Upper lobe of left lung (tissue), 4 donors: ENCODE measurements at regions not wholly inside any gene's neighbourhood (a gene's known extent, or its start where the extent isn't known, plus 50 kb on each side); places are given as distances from the start of the nearest gene placed in this dataset.

Source experiments
- EP300 ChIP-seq, 4 donors: sonication (generic); formaldehyde crosslinking; IDR thresholded peaks; one replicate each; pipeline ENCODE4 v1.5.1; 2017; ENCODE audit warnings: antibody characterized with exemption in 4 of 4, control low read depth in 2 of 4
- POLR2A ChIP-seq, 4 donors: fragments of 450-650 bp; IDR thresholded peaks; one replicate each; pipeline ENCODE4 v1.5.1; 2016 to 2017; ENCODE audit warnings: antibody characterized with exemption in 4 of 4, mild to moderate bottlenecking in 2 of 4
- TF ChIP-seq, protein P1 (sequence below), 6 experiments: fragments of 450-650 bp in 4 of 6; fragments of 200-600 bp in 2 of 6; sonication (generic) in 2 of 6; IDR thresholded peaks; one replicate each; pipeline ENCODE4 v1.5.1; 2016 to 2019; ENCODE audit warnings: antibody characterized with exemption in 6 of 6

DNA sequence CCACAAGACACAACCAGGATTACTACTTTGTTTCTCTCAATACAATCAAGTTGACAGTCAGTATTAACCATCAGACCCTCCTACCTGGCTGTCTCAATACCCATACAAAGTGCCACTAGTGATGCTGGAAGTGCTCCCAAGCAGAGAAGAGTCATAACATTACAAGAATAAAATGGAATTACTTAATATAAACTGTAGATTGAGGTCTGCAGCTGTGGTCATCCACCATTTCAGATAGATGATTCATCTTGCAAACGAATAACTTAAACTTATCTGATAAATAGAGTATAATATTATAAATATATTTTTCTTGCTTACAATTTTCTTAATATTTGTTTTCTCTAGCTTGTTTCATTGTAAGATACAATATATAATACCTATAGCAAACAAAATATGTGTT is 1034.2 kb upstream of the PCDH10 start:
- TF ChIP-seq, protein P1, sequence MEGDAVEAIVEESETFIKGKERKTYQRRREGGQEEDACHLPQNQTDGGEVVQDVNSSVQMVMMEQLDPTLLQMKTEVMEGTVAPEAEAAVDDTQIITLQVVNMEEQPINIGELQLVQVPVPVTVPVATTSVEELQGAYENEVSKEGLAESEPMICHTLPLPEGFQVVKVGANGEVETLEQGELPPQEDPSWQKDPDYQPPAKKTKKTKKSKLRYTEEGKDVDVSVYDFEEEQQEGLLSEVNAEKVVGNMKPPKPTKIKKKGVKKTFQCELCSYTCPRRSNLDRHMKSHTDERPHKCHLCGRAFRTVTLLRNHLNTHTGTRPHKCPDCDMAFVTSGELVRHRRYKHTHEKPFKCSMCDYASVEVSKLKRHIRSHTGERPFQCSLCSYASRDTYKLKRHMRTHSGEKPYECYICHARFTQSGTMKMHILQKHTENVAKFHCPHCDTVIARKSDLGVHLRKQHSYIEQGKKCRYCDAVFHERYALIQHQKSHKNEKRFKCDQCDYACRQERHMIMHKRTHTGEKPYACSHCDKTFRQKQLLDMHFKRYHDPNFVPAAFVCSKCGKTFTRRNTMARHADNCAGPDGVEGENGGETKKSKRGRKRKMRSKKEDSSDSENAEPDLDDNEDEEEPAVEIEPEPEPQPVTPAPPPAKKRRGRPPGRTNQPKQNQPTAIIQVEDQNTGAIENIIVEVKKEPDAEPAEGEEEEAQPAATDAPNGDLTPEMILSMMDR (IDR thresholded peaks at IDR 0.05), result no peak
- TF ChIP-seq EP300 (IDR thresholded peaks at IDR 0.05) (no peak), POLR2A (IDR thresholded peaks at IDR 0.05) (no peak)
